ENCODE measurements at regions not wholly inside any gene's neighbourhood (a gene's known extent, or its start where the extent isn't known, plus 50 kb on each side); places are given as distances from the start of the nearest gene placed in this dataset.
A peak's percentile ranks its signal among the peaks of the same experiment; 100 is the strongest.

GRCh38 chr9:79799691-79800335, 228.0 kb downstream of the TLE4 start:
- peak in 1 of 2 donors; percentile 58 for DNase-seq
- Histone ChIP-seq H3K36me3 (no peaks in the 10 kb centered on the region), H3K4me1 (peaks cover 0 to 13% (median 8%) of the 10 kb centered on the region in 4 donors), H3K4me3 (no peak overlapping the region), H3K27me3 (no peaks in the 10 kb centered on the region), H3K9me3 (no peaks in the 10 kb centered on the region), H3K27ac (no peak overlapping the region)
- peak; percentile 56 to 86 for ATAC-seq (ENCODE audit: low FRiP score in 2 of 2)
- 52 to 61% methylated on average over 6 of the region's 6 CpGs for WGBS, 2 donors
- TF ChIP-seq, protein P1, sequence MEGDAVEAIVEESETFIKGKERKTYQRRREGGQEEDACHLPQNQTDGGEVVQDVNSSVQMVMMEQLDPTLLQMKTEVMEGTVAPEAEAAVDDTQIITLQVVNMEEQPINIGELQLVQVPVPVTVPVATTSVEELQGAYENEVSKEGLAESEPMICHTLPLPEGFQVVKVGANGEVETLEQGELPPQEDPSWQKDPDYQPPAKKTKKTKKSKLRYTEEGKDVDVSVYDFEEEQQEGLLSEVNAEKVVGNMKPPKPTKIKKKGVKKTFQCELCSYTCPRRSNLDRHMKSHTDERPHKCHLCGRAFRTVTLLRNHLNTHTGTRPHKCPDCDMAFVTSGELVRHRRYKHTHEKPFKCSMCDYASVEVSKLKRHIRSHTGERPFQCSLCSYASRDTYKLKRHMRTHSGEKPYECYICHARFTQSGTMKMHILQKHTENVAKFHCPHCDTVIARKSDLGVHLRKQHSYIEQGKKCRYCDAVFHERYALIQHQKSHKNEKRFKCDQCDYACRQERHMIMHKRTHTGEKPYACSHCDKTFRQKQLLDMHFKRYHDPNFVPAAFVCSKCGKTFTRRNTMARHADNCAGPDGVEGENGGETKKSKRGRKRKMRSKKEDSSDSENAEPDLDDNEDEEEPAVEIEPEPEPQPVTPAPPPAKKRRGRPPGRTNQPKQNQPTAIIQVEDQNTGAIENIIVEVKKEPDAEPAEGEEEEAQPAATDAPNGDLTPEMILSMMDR (IDR thresholded peaks at IDR 0.05), result no peak
- peak in 1 of 2 donors; percentile 11 for TF ChIP-seq POLR2AphosphoS5 (IDR thresholded peaks at IDR 0.05)
- no peak for TF ChIP-seq EP300 (IDR thresholded peaks at IDR 0.05)
- TF ChIP-seq POLR2A (IDR thresholded peaks at IDR 0.05), result no peak

DNA sequence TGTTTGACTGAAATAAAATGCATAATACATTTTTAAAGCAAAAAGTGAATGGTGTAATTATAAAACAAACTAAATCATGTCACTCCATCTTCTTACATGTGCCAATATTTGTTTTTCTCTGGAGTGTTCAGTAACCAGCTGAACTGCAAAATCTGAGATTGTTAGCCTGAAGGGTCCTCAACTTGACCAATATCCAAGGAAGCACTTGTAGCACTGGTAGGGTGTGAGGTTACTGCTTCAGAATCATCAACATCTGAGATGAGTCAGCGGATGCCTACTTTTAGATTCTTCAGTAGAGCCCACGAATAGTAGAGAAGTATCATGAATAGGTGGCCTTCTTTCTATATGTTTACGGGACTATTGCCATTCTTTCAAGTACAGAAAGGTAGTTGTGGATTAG, 226.7 kb downstream of the TLE4 start:
- Histone ChIP-seq H3K4me1 (peaks cover 0 to 13% (median 8%) of the 10 kb centered on the region in 4 donors), H3K36me3 (no peaks in the 10 kb centered on the region), H3K4me3 (no peak overlapping the region), H3K9me3 (no peaks in the 10 kb centered on the region), H3K27me3 (no peaks in the 10 kb centered on the region), H3K27ac (no peak overlapping the region)
- DNase-seq, result no peak
- peak in 1 of 2 donors; percentile 38 for ATAC-seq (ENCODE audit: low FRiP score in 2 of 2)
- TF ChIP-seq EP300 (IDR thresholded peaks at IDR 0.05) (peak in 1 of 4 donors; percentile 43), POLR2A (IDR thresholded peaks at IDR 0.05) (no peak)
- TF ChIP-seq, protein P1 (IDR thresholded peaks at IDR 0.05), result no peak
- 64 to 83% methylated on average over 3 of the region's 3 CpGs for WGBS, 2 donors

GRCh38 chr9:79796411-79796810, 224.6 kb downstream of the TLE4 start:
- Histone ChIP-seq H3K4me3 (no peak overlapping the region), H3K27me3 (no peaks in the 10 kb centered on the region), H3K36me3 (no peaks in the 10 kb centered on the region), H3K27ac (no peak overlapping the region), H3K9me3 (no peaks in the 10 kb centered on the region), H3K4me1 (peaks cover 0 to 13% (median 8%) of the 10 kb centered on the region in 4 donors)
- 79 to 86% methylated on average over 3 of the region's 3 CpGs for WGBS, 2 donors
- DNase-seq (no peak), ATAC-seq (ENCODE audit: low FRiP score in 2 of 2) (no peak)
- TF ChIP-seq POLR2A (IDR thresholded peaks at IDR 0.05), result no peak
- TF ChIP-seq, protein P1 (IDR thresholded peaks at IDR 0.05), result no peak
- TF ChIP-seq EP300 (IDR thresholded peaks at IDR 0.05), result no peak
- no peak for TF ChIP-seq POLR2AphosphoS5 (IDR thresholded peaks at IDR 0.05)

GRCh38 chr9:79788662-79789061, 216.9 kb downstream of the TLE4 start:
- Histone ChIP-seq H3K27ac (no peak overlapping the region), H3K4me3 (no peak overlapping the region), H3K36me3 (no peaks in the 10 kb centered on the region), H3K9me3 (peaks cover 0 to 5% (median 0%) of the 10 kb centered on the region in 4 donors), H3K4me1 (no peaks in the 10 kb centered on the region), H3K27me3 (no peaks in the 10 kb centered on the region)
- TF ChIP-seq POLR2A (IDR thresholded peaks at IDR 0.05) (no peak), POLR2AphosphoS5 (IDR thresholded peaks at IDR 0.05) (no peak), EP300 (IDR thresholded peaks at IDR 0.05) (no peak)
- TF ChIP-seq, protein P1 (IDR thresholded peaks at IDR 0.05), result no peak
- ATAC-seq (ENCODE audit: low FRiP score in 2 of 2), result no peak
- WGBS, 2 donors, result 87 to 95% methylated on average over 1 of the region's 1 CpG
- DNase-seq, result no peak

- H3K27me3 ChIP-seq, result no peaks in the 10 kb centered on the region
- no peaks in the 10 kb centered on the region for H3K9me3 ChIP-seq
- H3K27ac ChIP-seq, result no peak overlapping the region
- no peak for ATAC-seq (ENCODE audit: low FRiP score in 2 of 2)
- no peaks in the 10 kb centered on the region for H3K36me3 ChIP-seq
- no peak for DNase-seq
- no peaks in the 10 kb centered on the region for H3K4me1 ChIP-seq
- H3K4me3 ChIP-seq, result no peak overlapping the region
- no peak for TF ChIP-seq POLR2A (IDR thresholded peaks at IDR 0.05)
- no peak for TF ChIP-seq POLR2AphosphoS5 (IDR thresholded peaks at IDR 0.05)
- TF ChIP-seq, protein P1 (IDR thresholded peaks at IDR 0.05), result no peak
- TF ChIP-seq EP300 (IDR thresholded peaks at IDR 0.05), result no peak
- 95 to 97% methylated on average over 4 of the region's 4 CpGs for WGBS, 2 donors
Measured at GRCh38 chr9:79781263-79781662, 209.5 kb downstream of the TLE4 start.

All from upper lobe of left lung (tissue), 6 donors.